ENCODE measurements at regions not wholly inside any gene's neighbourhood (a gene's known extent, or its start where the extent isn't known, plus 50 kb on each side); places are given as distances from the start of the nearest gene placed in this dataset.

- TF ChIP-seq CTCF (IDR thresholded peaks at IDR 0.05; ENCODE audit: insufficient read depth, low read length) = no peak
- no peak for TF ChIP-seq POLR2AphosphoS5 (IDR thresholded peaks at IDR 0.05; ENCODE audit: low read depth)
Observed at GRCh38 chr1:98210064-98210463, 289.2 kb upstream of the DPYD start.
